ENCODE measurements at regions not wholly inside any gene's neighbourhood (a gene's known extent, or its start where the extent isn't known, plus 50 kb on each side); places are given as distances from the start of the nearest gene placed in this dataset.
"Not testable (repeated sequence)": the region's sequence is repeated elsewhere in the genome, so short reads cannot be mapped to it uniquely, and the experiment has no call there.

GRCh38 chr2:113328973-113329372 is 50.3 kb upstream of the PAX8 start:
- H3K9me3 ChIP-seq; H3K36me3 ChIP-seq (replicated peaks); DNase-seq (ENCODE audit: low spot score in 2 of 2); H3K27me3 ChIP-seq (ENCODE audit: low read depth); in situ Hi-C loops (cut with MboI; ENCODE audit: low sequenced_read_pairs); H3K4me3 ChIP-seq; H3K4me1 ChIP-seq: not testable (repeated sequence)

- H3K4me1 ChIP-seq; H3K36me3 ChIP-seq (replicated peaks); H3K4me3 ChIP-seq; H3K27me3 ChIP-seq (ENCODE audit: low read depth); in situ Hi-C loops (cut with MboI; ENCODE audit: low sequenced_read_pairs); H3K9me3 ChIP-seq; DNase-seq (ENCODE audit: low spot score in 2 of 2): not testable (repeated sequence)
These were observed 49.9 kb upstream of the PAX8 start for GRCh38 chr2:113328572-113328971.

All from HAP-1 (cell line).